ENCODE measurements at regions not wholly inside any gene's neighbourhood (a gene's known extent, or its start where the extent isn't known, plus 50 kb on each side); places are given as distances from the start of the nearest gene placed in this dataset.

DNA sequence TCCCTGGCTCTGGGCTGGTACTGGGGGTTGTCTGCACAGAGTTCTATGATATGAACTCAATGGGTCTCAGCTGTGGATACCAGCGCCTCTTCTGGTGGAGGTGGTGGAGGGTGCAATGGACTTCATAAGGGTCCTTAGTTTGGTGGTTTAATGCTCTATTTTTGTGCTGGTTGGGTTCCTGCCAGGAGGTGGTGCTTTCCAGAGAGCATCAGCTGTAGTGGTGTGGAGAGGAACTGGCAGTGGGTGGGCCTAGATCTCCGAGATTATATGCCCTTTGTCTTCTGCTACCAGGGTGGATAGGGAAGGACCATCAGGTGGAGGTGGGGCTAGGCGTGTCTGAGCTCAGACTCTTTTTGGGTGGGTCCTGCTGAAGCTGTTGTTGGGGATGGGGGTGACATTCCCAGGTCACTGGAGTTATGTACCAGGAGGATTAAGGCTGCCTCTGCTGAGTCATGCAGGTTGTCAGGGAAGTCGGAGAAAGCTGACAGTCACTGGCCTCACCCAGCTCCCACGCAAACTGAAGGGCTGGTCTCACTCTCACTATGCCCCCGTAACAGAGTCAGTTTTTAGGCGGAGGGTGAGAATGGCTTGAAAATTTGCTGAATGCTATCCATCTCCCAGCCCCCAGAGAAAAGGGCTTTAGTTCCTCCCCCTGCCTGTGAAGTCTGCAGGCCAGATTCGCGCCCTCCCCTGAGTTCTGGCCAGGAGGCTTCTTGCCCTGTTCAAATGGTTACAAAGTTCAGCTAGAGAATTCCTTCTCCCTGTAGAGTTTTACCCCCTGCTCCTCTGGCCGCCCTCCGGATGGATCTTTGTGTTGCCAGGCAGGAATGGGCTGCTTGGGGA is 902.9 kb downstream of the LTN1 start:
- H3K79me2 ChIP-seq, result peaks cover 17% of the 10 kb centered on the region
- H3K9me3 ChIP-seq (ENCODE audit: low read depth), result no peaks in the 10 kb centered on the region
- peak overlapping the region; percentile 92 for H3K27ac ChIP-seq
- TF ChIP-seq, protein P1, sequence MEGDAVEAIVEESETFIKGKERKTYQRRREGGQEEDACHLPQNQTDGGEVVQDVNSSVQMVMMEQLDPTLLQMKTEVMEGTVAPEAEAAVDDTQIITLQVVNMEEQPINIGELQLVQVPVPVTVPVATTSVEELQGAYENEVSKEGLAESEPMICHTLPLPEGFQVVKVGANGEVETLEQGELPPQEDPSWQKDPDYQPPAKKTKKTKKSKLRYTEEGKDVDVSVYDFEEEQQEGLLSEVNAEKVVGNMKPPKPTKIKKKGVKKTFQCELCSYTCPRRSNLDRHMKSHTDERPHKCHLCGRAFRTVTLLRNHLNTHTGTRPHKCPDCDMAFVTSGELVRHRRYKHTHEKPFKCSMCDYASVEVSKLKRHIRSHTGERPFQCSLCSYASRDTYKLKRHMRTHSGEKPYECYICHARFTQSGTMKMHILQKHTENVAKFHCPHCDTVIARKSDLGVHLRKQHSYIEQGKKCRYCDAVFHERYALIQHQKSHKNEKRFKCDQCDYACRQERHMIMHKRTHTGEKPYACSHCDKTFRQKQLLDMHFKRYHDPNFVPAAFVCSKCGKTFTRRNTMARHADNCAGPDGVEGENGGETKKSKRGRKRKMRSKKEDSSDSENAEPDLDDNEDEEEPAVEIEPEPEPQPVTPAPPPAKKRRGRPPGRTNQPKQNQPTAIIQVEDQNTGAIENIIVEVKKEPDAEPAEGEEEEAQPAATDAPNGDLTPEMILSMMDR (IDR thresholded peaks at IDR 0.05; ENCODE audit: poor library complexity), result no peak
- peak overlapping the region; percentile 28 for H3K4me3 ChIP-seq
- H3K36me3 ChIP-seq (replicated peaks; ENCODE audit: insufficient read depth, low read depth), result no peaks in the 10 kb centered on the region
- H3K4me2 ChIP-seq, result peak overlapping the region; percentile 62
- peak overlapping the region; percentile 26 for H2AFZ ChIP-seq
- 51% methylated on average over 11 of the region's 11 CpGs for WGBS (ENCODE audit: low lambda C conversion rate, missing lambda C conversion rate)
- peaks cover 7% of the 10 kb centered on the region for H3K4me1 ChIP-seq (ENCODE audit: insufficient read depth)
- peak; percentile 52 for DNase-seq (ENCODE audit: low spot score)
- H3K9me2 ChIP-seq (replicated peaks; ENCODE audit: insufficient read depth), result no peaks in the 10 kb centered on the region
- no peaks in the 10 kb centered on the region for H4K20me1 ChIP-seq (ENCODE audit: insufficient read depth, poor library complexity, severe bottlenecking)
- no peaks in the 10 kb centered on the region for H3K27me3 ChIP-seq

DNA sequence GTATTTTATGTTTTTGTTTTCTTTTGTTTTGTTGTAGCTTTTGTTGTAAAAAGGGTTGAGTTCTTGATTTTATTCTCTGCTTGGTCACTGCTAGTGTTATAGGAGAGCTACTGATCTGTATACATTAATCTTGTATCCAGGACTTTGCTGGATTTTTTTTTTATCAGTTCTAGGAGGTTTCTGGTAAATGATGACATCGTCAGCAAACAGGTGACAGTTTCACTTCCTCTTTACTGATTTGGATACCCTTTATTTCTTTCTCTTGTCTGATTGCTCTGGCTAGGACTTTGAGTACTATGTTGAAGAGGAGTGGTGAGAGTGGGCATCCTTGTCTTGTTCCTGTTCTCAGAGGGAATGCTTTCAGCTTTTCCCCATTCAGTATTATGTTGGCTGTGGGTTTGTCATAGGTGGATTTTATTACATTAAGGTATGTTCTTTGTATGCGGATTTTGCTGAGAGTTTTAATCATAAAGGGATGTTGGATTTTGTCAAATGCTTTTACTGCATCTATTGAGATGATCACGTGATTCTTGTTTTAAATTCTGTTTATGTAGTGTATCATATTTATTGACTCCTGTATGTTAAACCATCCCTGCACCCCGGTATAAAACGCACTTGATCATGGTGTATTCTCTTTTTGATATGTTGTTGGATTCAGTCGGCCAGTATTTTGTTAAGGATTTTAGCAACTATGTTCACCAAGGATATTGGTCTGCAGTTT is 905.7 kb downstream of the LTN1 start:
- DNase-seq (ENCODE audit: low spot score), result no peak
- 95% methylated on average over 6 of the region's 6 CpGs for WGBS (ENCODE audit: low lambda C conversion rate, missing lambda C conversion rate)
- no peaks in the 10 kb centered on the region for H3K9me2 ChIP-seq (replicated peaks; ENCODE audit: insufficient read depth)

DNA sequence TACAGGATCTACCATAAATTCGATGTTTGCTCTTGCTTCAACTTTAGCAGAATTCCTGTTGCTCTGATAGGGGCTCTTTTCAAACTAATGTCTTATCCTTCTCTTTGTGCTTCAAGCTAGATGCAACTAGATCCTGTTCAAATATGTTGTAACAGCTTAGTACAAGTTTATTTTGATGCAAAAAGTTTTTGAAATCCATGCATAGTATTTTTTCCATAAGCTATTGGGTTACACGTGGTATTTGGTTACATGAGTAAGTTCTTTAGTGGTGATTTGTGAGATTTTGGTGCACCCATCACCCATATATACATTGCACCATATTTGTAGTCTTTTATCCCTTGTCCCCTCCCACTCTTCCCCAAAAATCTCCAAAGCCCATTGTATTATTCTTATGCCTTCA is 907.7 kb downstream of the LTN1 start:
- H3K27ac ChIP-seq, result no peak overlapping the region
- H3K36me3 ChIP-seq (replicated peaks; ENCODE audit: insufficient read depth, low read depth), result no peaks in the 10 kb centered on the region
- no peak overlapping the region for H3K4me2 ChIP-seq
- no peak for DNase-seq (ENCODE audit: low spot score)
- H3K27me3 ChIP-seq, result no peaks in the 10 kb centered on the region
- WGBS (ENCODE audit: low lambda C conversion rate, missing lambda C conversion rate), result 89% methylated on average over 2 of the region's 2 CpGs
- H3K4me1 ChIP-seq (ENCODE audit: insufficient read depth), result no peaks in the 10 kb centered on the region
- TF ChIP-seq, protein P1 (IDR thresholded peaks at IDR 0.05; ENCODE audit: poor library complexity), result no peak
- TF ChIP-seq EZH2 (IDR thresholded peaks at IDR 0.05; ENCODE audit: borderline replicate concordance), result no peak
- TF ChIP-seq EZH2phosphoT487 (IDR thresholded peaks at IDR 0.05; ENCODE audit: low read depth, severe bottlenecking, unreplicated experiment), result no peak
- no peaks in the 10 kb centered on the region for H4K20me1 ChIP-seq (ENCODE audit: insufficient read depth, poor library complexity, severe bottlenecking)
- H2AFZ ChIP-seq, result no peak overlapping the region
- H3K9me2 ChIP-seq (replicated peaks; ENCODE audit: insufficient read depth), result no peaks in the 10 kb centered on the region
- H3K79me2 ChIP-seq, result no peaks in the 10 kb centered on the region
- no peak overlapping the region for H3K4me3 ChIP-seq
- H3K9me3 ChIP-seq (ENCODE audit: low read depth), result no peaks in the 10 kb centered on the region

More for the DNA sequence above, 905.7 kb downstream of the LTN1 start:
- no peaks in the 10 kb centered on the region for H4K20me1 ChIP-seq (ENCODE audit: insufficient read depth, poor library complexity, severe bottlenecking)
- H3K4me2 ChIP-seq, result no peak overlapping the region
- no peaks in the 10 kb centered on the region for H3K27me3 ChIP-seq
- H3K4me1 ChIP-seq (ENCODE audit: insufficient read depth), result peaks cover 4% of the 10 kb centered on the region
- H3K27ac ChIP-seq, result no peak overlapping the region
- H2AFZ ChIP-seq, result no peak overlapping the region
- no peaks in the 10 kb centered on the region for H3K36me3 ChIP-seq (replicated peaks; ENCODE audit: insufficient read depth, low read depth)
- H3K4me3 ChIP-seq, result no peak overlapping the region
- no peaks in the 10 kb centered on the region for H3K79me2 ChIP-seq
- TF ChIP-seq EZH2phosphoT487 (IDR thresholded peaks at IDR 0.05; ENCODE audit: low read depth, severe bottlenecking, unreplicated experiment) (no peak), EZH2 (IDR thresholded peaks at IDR 0.05; ENCODE audit: borderline replicate concordance) (no peak)
- TF ChIP-seq, protein P1 (IDR thresholded peaks at IDR 0.05; ENCODE audit: poor library complexity), result no peak
- no peaks in the 10 kb centered on the region for H3K9me3 ChIP-seq (ENCODE audit: low read depth)
